B cell (primary cell): ENCODE measurements at regions not wholly inside any gene's neighbourhood (a gene's known extent, or its start where the extent isn't known, plus 50 kb on each side); places are given as distances from the start of the nearest gene placed in this dataset.

Experiments used
- CTCF ChIP-seq: fragments of 200-600 bp; IDR thresholded peaks from one replicate; pipeline ENCODE4 v1.8.0; 2022; ENCODE audit warnings: antibody characterized with exemption, mild to moderate bottlenecking
- EZH2 ChIP-seq: IDR thresholded peaks from 2 replicates; pipeline ENCODE4 v1.6.1; 2012; ENCODE audit warnings: borderline replicate concordance, low read depth, mild to moderate bottlenecking, moderate library complexity, low read length; ENCODE audit not compliant: insufficient read depth, poor library complexity, severe bottlenecking

GRCh38 chr3:29143151-29143550, 137.7 kb upstream of the RBMS3 start:
- TF ChIP-seq CTCF (no peak), EZH2 (no peak)
